Transverse colon (tissue), 4 donors: ENCODE measurements at regions not wholly inside any gene's neighbourhood (a gene's known extent, or its start where the extent isn't known, plus 50 kb on each side); places are given as distances from the start of the nearest gene placed in this dataset.

ENCODE experiments used
- DNase-seq: peaks from one replicate; pipeline ENCODE4 v3.0.0-alpha.2; 2019
- H3K27ac ChIP-seq, 4 donors: fragments of 200-600 bp; sonication (generic); 2 replicates each; pipeline ENCODE4 v1.5.1; 2016 to 2018; ENCODE audit warnings: inconsistent platforms in 4 of 4
- H3K27me3 ChIP-seq: fragments of 200-600 bp; sonication (generic); 2 replicates; pipeline ENCODE4 v1.5.1; 2017; ENCODE audit warnings: inconsistent platforms
- H3K36me3 ChIP-seq, 4 donors: fragments of 200-600 bp; sonication (generic); 2 replicates each; pipeline ENCODE4 v1.5.1; 2017 to 2019; ENCODE audit warnings: inconsistent platforms in 4 of 4
- H3K4me1 ChIP-seq, 4 donors: fragments of 200-600 bp; sonication (generic); 2 replicates each; pipeline ENCODE4 v1.5.1; 2017 to 2020; ENCODE audit warnings: inconsistent platforms in 4 of 4
- H3K4me3 ChIP-seq, 4 donors: fragments of 200-600 bp; sonication (generic); 1 replicate in 1 of 4; 2 replicates in 3 of 4; pipeline versions ENCODE4 v1.5.1 to v1.6.1; 2017 to 2019; ENCODE audit warnings: inconsistent platforms in 4 of 4
- H3K9me3 ChIP-seq, 2 donors: fragments of 200-600 bp; sonication (generic); 2 replicates each; pipeline ENCODE4 v1.5.1; 2017 to 2019; ENCODE audit warnings: inconsistent platforms in 2 of 2
- EP300 ChIP-seq: sonication (generic); formaldehyde crosslinking; IDR thresholded peaks from one replicate; pipeline ENCODE4 v1.6.1; 2017; ENCODE audit warnings: antibody characterized with exemption, low read depth
- POLR2A ChIP-seq: fragments of 450-650 bp; IDR thresholded peaks from one replicate; pipeline ENCODE4 v1.6.1; 2016; ENCODE audit warnings: antibody characterized with exemption, mild to moderate bottlenecking, moderate library complexity
- POLR2AphosphoS5 ChIP-seq, 3 donors: sonication (generic); formaldehyde crosslinking; IDR thresholded peaks; one replicate each; pipeline ENCODE4 v1.6.1; 2016; ENCODE audit warnings: antibody characterized with exemption in 3 of 3
- WGBS, 2 donors: methylation state at CpG; one replicate each; pipeline ENCODE4 v1.1.5; 2018; ENCODE audit warnings: low coverage in 1 of 2; 5-methylcytosine and 5-hydroxymethylcytosine counted together
- in situ Hi-C, 4 donors: fragments of 200-750 bp; cut with MboI; loops; one replicate each; pipeline versions ENCODE4 v1.15.0 to v1.15.1; 2017; ENCODE audit warnings: low sequenced_read_pairs in 3 of 4, low pct_ligation_motif_present in 1 of 4, low pct_unique_long_range_greater_than_20kb in 1 of 4
- intact Hi-C: fragments of 100-400 bp; cut with DNase I; formaldehyde crosslinking; loops from one replicate; pipeline ENCODE4 v1.15.1; 2023; ENCODE audit warnings: low total_unique reads
- TF ChIP-seq, protein P1 (sequence below), 5 experiments: fragments of 200-600 bp in 3 of 5; fragments of 450-650 bp in 2 of 5; sonication (generic) in 3 of 5; IDR thresholded peaks; 1 replicate in 2 of 5; 2 replicates in 3 of 5; pipeline ENCODE4 v1.5.1; 2016 to 2017; ENCODE audit warnings: antibody characterized with exemption in 5 of 5, inconsistent platforms in 3 of 5, mild to moderate bottlenecking in 2 of 5, moderate library complexity in 1 of 5

DNA sequence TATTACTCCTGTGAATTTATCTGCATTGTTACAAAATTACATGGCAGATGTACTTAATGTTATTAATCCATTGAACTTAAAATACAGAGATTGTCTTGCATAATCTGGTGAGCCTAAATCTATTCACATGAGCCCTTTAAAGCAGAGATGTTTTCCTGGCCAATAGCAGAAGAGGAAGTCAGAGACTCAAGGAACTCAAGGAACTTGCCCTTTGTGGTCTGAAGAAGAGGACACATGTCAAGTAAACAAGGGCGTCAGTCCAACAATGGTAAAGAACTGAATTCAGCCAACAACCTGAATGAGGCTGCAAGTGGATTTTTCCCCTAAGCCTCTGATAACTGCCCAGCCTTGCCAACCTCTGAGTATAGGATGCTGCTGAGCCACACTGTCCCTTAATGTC is 356.3 kb upstream of the PKDCC start:
- intact Hi-C loops (loop anchor here (10.0 kb wide), 1 partner anchor 1777 kb away; no protein-coding TSS in a partner anchor), in situ Hi-C loops (no loop called here)
- Histone ChIP-seq H3K4me3 (no peak overlapping the region), H3K36me3 (no peaks in the 10 kb centered on the region), H3K27ac (no peak overlapping the region), H3K9me3 (no peaks in the 10 kb centered on the region), H3K27me3 (no peaks in the 10 kb centered on the region), H3K4me1 (no peaks in the 10 kb centered on the region)
- no peak for TF ChIP-seq POLR2AphosphoS5 (IDR thresholded peaks at IDR 0.05)
- TF ChIP-seq, protein P1, sequence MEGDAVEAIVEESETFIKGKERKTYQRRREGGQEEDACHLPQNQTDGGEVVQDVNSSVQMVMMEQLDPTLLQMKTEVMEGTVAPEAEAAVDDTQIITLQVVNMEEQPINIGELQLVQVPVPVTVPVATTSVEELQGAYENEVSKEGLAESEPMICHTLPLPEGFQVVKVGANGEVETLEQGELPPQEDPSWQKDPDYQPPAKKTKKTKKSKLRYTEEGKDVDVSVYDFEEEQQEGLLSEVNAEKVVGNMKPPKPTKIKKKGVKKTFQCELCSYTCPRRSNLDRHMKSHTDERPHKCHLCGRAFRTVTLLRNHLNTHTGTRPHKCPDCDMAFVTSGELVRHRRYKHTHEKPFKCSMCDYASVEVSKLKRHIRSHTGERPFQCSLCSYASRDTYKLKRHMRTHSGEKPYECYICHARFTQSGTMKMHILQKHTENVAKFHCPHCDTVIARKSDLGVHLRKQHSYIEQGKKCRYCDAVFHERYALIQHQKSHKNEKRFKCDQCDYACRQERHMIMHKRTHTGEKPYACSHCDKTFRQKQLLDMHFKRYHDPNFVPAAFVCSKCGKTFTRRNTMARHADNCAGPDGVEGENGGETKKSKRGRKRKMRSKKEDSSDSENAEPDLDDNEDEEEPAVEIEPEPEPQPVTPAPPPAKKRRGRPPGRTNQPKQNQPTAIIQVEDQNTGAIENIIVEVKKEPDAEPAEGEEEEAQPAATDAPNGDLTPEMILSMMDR (IDR thresholded peaks at IDR 0.05): no peak
- TF ChIP-seq POLR2A: no peak
- TF ChIP-seq EP300: no peak
- DNase-seq: no peak
- WGBS, 2 donors: 0 to 55% methylated on average over 1 of the region's 1 CpG

DNA sequence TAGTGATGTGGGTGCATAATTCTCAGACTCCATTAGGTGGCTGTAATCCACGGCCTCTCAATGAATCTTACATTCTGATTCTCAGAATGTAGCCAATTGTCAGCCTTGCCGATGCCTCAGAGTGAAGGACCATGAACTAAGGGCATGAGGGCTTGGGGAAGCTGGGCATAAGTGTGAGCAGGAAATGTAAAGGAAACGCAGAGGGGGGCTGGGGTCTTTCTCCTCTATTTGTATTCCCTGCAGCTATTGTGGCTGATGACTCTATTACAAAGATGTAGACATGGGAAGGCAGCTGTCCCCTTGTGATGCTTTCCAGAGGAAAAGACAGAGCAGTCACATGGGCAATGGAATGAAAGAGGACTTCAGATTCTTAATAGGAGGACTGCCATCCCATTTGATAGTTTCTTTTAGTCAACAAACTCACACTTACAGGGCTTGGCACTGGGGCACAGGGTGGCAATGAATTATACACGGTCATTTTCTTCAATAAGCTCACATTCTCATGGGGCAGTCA is 353.2 kb upstream of the PKDCC start:
- no peak for TF ChIP-seq POLR2A
- TF ChIP-seq, protein P1 (IDR thresholded peaks at IDR 0.05): no peak
- TF ChIP-seq EP300: no peak
- TF ChIP-seq POLR2AphosphoS5 (IDR thresholded peaks at IDR 0.05): no peak
- DNase-seq: no peak
- H3K27ac ChIP-seq: no peak overlapping the region
- no peaks in the 10 kb centered on the region for H3K27me3 ChIP-seq
- in situ Hi-C loops (no loop called here), intact Hi-C loops (loop anchor here (10.0 kb wide), 1 partner anchor 1780 kb away; no protein-coding TSS in a partner anchor)
- no peaks in the 10 kb centered on the region for H3K36me3 ChIP-seq
- no peaks in the 10 kb centered on the region for H3K9me3 ChIP-seq
- 70% methylated on average over 4 of the region's 4 CpGs; no CpG with 5 or more reads in 1 of the 2 donors for WGBS, 2 donors
- no peak overlapping the region for H3K4me3 ChIP-seq
- peaks cover 0 to 7% (median 0%) of the 10 kb centered on the region in 4 donors for H3K4me1 ChIP-seq

DNA sequence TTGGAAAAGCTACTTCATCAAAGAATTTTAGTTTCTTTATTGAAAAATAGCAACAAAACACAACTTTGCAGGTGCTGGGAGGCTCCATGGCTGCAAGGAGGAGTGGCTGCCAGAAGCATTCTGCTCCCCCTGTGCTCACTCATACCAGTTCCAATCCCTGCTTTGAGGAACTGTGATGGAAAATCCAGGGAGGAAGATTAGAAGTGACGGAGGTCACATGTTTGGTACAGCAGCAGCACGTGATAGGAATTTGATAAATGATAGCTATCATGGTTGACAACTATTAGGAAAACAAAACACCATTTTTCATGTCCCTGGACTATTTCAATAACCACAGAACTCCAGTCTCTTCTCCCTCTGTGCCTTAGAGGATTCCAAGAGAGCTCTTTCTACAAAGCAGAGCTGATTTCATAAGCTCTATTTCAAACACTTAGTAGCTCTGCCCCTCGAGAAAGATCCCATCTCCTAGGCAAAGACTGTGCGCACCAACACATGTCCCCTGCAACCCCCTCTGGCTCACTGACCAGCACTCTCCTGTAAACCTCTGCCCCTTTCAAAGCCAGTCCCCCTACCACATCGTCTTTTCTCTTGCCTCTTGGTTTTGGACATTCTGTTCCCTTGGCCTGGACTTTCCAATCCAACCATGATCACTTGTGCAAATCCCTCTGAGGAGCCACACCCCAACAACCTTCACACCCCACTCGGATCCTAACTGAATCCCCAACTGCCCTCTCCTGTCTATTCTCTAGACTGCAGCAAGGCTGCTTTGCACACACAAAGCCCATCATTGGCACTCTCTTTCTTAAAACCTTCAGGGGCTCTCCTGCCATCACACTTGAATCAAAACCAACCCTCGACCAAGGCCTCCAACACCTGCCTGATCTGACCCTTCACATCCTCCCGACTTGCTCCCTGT is 352.4 kb upstream of the PKDCC start:
- Histone ChIP-seq H3K27me3 (no peaks in the 10 kb centered on the region), H3K4me1 (peaks cover 0 to 7% (median 0%) of the 10 kb centered on the region in 4 donors), H3K36me3 (no peaks in the 10 kb centered on the region), H3K4me3 (no peak overlapping the region), H3K9me3 (no peaks in the 10 kb centered on the region), H3K27ac (no peak overlapping the region)
- no peak for DNase-seq
- no peak for TF ChIP-seq EP300
- no peak for TF ChIP-seq POLR2AphosphoS5 (IDR thresholded peaks at IDR 0.05)
- TF ChIP-seq POLR2A: no peak
- in situ Hi-C loops: no loop called here
- 55 to 62% methylated on average over 5 to 8 of the region's 8 CpGs for WGBS, 2 donors
- intact Hi-C loops: loop anchor here (10.0 kb wide), 1 partner anchor 1781 kb away; no protein-coding TSS in a partner anchor

DNA sequence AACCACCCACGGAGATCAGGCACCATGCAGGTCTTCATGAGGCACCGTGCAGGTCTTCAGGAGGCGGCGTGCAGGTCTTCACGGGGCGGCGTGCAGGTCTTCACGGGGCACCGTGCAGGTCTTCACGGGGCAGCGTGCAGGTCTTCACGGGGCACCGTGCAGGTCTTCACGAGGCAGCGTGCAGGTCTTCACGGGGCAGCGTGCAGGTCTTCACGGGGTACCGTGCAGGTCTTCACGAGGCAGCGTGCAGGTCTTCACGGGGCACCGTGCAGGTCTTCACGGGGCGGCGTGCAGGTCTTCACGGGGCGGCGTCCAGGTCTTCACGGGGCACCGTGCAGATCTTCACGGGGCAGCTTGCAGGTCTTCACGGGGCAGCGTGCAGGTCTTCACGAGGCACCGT is 350.4 kb upstream of the PKDCC start:
- TF ChIP-seq POLR2AphosphoS5 (IDR thresholded peaks at IDR 0.05) (no peak), POLR2A (no peak), EP300 (no peak)
- TF ChIP-seq, protein P1 (IDR thresholded peaks at IDR 0.05): no peak
- DNase-seq: no peak
- Histone ChIP-seq H3K4me3 (no peak overlapping the region), H3K27me3 (no peaks in the 10 kb centered on the region), H3K4me1 (peaks cover 0 to 7% (median 0%) of the 10 kb centered on the region in 4 donors), H3K27ac (no peak overlapping the region), H3K36me3 (no peaks in the 10 kb centered on the region), H3K9me3 (no peaks in the 10 kb centered on the region)
- intact Hi-C loops (loop anchor here (10.0 kb wide), 1 partner anchor 1783 kb away; no protein-coding TSS in a partner anchor), in situ Hi-C loops (no loop called here)
- 88 to 92% methylated on average over 5 to 36 of the region's 36 CpGs for WGBS, 2 donors
